Keratinocyte (primary cell): ENCODE measurements at regions not wholly inside any gene's neighbourhood (a gene's known extent, or its start where the extent isn't known, plus 50 kb on each side); places are given as distances from the start of the nearest gene placed in this dataset.
"Not testable (repeated sequence)": the region's sequence is repeated elsewhere in the genome, so short reads cannot be mapped to it uniquely, and the experiment has no call there.

Source experiments
- DNase-seq: peaks from one replicate; pipeline ENCODE4 v3.0.0-alpha.2; 2011; ENCODE audit warnings: low read depth, missing footprints, low spot score
- FAIRE-seq: peaks from 2 replicates; lab custom pipeline; 2011; peaks lifted over from hg19 to GRCh38; lab: Jason Lieb, UNC
- H2AFZ ChIP-seq: 2 replicates; pipeline ENCODE4 v1.6.0; 2012; ENCODE audit warnings: low read length, control low read depth, inconsistent platforms; ENCODE audit not compliant: control insufficient read depth
- H3K27ac ChIP-seq: 2 replicates; pipeline ENCODE4 v1.5.1; 2011; ENCODE audit warnings: low read length; ENCODE audit not compliant: control insufficient read depth, insufficient read depth
- H3K27me3 ChIP-seq: 3 replicates; pipeline ENCODE4 v1.6.0; 2011; ENCODE audit warnings: low read length; ENCODE audit not compliant: control insufficient read depth, insufficient read depth; ENCODE audit errors: extremely low read depth
- H3K36me3 ChIP-seq, 2 experiments: 2 replicates in 1 of 2; 3 replicates in 1 of 2; pipeline ENCODE4 v1.5.1; 2011; ENCODE audit warnings: low read length in 2 of 2, mild to moderate bottlenecking in 1 of 2; ENCODE audit not compliant: control insufficient read depth in 2 of 2, insufficient read depth in 2 of 2; ENCODE audit errors: extremely low read depth in 1 of 2
- H3K4me1 ChIP-seq: 3 replicates; pipeline ENCODE4 v1.5.1; 2011; ENCODE audit warnings: low read length; ENCODE audit not compliant: control insufficient read depth, insufficient read depth; ENCODE audit errors: extremely low read depth
- H3K4me2 ChIP-seq: 3 replicates; pipeline ENCODE4 v1.6.0; 2011; ENCODE audit warnings: low read depth, low read length; ENCODE audit not compliant: control insufficient read depth, insufficient read depth; ENCODE audit errors: extremely low read depth
- H3K4me3 ChIP-seq, 3 experiments: fragments of 200-600 bp in 1 of 3; sonication (generic) in 1 of 3; 2 replicates in 2 of 3; 3 replicates in 1 of 3; pipeline ENCODE4 v1.5.1; 2011 to 2016; ENCODE audit warnings: low read length in 3 of 3, mild to moderate bottlenecking in 3 of 3, control low read depth in 2 of 3, inconsistent platforms in 1 of 3, low read depth in 1 of 3, mixed read lengths in 1 of 3, mixed run types in 1 of 3, moderate library complexity in 1 of 3; ENCODE audit not compliant: control insufficient read depth in 2 of 3, insufficient read depth in 2 of 3; ENCODE audit errors: extremely low read depth in 1 of 3
- H3K79me2 ChIP-seq: 2 replicates; pipeline ENCODE4 v1.6.0; 2012; ENCODE audit warnings: low read length; ENCODE audit not compliant: control insufficient read depth, insufficient read depth
- H3K9ac ChIP-seq: 3 replicates; pipeline ENCODE4 v1.6.0; 2011; ENCODE audit warnings: low read length; ENCODE audit not compliant: control insufficient read depth, insufficient read depth; ENCODE audit errors: extremely low read depth
- H3K9me1 ChIP-seq: 3 replicates; pipeline ENCODE4 v1.6.0; 2011; ENCODE audit warnings: low read length; ENCODE audit not compliant: control insufficient read depth, insufficient read depth; ENCODE audit errors: extremely low read depth
- H3K9me3 ChIP-seq: 2 replicates; pipeline ENCODE4 v1.5.1; 2012; ENCODE audit warnings: low read depth, low read length; ENCODE audit not compliant: control insufficient read depth
- H4K20me1 ChIP-seq: 3 replicates; pipeline ENCODE4 v1.6.0; 2011; ENCODE audit warnings: low read length; ENCODE audit not compliant: control insufficient read depth, insufficient read depth; ENCODE audit errors: extremely low read depth
- dilution Hi-C: fragments of 300-500 bp; cut with MboI; formaldehyde crosslinking; loops from one replicate; pipeline ENCODE4 v1.7.0; 2020; ENCODE audit warnings: low sequenced_read_pairs; ENCODE audit not compliant: extremely low pct_ligation_motif_present

DNA sequence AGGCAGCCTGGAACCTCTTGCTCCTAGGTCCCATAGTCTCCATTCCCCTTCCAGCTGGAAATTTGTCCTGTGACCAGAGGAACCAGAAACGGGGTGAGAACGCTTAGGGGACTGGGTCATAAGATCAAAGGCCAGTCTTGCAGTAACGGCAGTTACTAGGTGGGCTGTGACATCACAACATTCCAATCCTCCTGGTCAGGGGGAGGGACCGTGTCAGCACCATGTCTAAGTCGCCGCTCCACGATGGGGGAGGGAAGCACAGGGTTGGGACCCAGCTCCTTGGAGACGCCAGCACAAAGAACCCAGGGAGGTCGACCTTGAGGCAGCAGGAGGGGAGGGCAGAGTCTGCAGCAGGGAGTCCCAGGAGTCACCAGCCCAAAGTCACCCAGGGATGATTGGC is 158.3 kb downstream of the GOLGA6L22 start:
- dilution Hi-C loops, H3K36me3 ChIP-seq: not testable (repeated sequence)

DNA sequence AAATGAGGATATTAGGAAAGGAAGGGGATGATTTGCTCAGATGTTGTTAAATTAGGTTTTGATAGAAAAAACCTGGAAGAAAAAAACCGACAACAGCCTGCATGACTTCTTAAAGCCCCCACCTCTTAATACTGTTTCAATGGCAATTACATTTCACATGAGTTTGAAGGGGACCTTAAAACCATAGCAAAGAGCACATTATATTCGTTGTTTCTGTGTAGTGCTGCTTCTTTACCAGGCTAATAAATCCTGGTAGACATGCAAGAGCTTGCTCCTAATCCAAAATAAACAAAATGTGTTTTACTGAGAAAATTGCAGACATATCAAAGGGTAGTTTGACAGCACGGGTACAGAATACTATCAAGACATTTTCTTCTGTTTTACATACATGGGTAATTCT is 154.7 kb upstream of the NIPA1 start:
- H3K4me2 ChIP-seq, H3K27me3 ChIP-seq, FAIRE-seq, H3K27ac ChIP-seq, H4K20me1 ChIP-seq, DNase-seq, H3K4me3 ChIP-seq, H3K9me1 ChIP-seq, H3K9ac ChIP-seq, H3K36me3 ChIP-seq, dilution Hi-C loops, H3K9me3 ChIP-seq, H3K4me1 ChIP-seq, H3K79me2 ChIP-seq, H2AFZ ChIP-seq: not testable (repeated sequence)

More for the DNA sequence above, 158.3 kb downstream of the GOLGA6L22 start:
- not testable (repeated sequence) for DNase-seq, H3K27ac ChIP-seq, H3K9me3 ChIP-seq, H3K79me2 ChIP-seq, H3K9me1 ChIP-seq, H2AFZ ChIP-seq, H3K9ac ChIP-seq, H3K4me3 ChIP-seq, FAIRE-seq, H3K4me1 ChIP-seq, H3K27me3 ChIP-seq, H3K4me2 ChIP-seq, H4K20me1 ChIP-seq

DNA sequence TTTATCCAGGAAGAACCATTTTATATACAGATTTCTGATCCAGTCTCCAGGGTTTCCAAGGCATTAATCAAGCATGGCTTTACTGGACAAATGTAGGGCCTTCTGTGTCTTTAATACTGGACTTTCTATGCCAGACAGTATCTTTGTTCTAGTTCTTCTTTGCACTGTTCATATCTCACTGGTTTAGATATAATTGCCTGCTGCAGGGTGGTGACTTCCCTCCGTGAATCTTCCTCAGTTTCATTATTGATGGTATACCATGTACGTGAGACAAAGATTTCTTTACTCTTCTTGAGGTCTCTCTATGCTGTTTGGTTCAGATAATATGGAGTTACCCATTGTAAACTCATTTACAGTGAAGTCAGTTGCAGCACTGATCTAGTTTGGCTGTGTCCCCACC is 146.5 kb upstream of the NIPA1 start:
- H3K27ac ChIP-seq, DNase-seq, H3K4me3 ChIP-seq, dilution Hi-C loops, H3K9me3 ChIP-seq, H2AFZ ChIP-seq, H3K4me2 ChIP-seq, H3K79me2 ChIP-seq, H3K36me3 ChIP-seq, H3K27me3 ChIP-seq, H3K4me1 ChIP-seq, FAIRE-seq, H4K20me1 ChIP-seq, H3K9me1 ChIP-seq, H3K9ac ChIP-seq: not testable (repeated sequence)

DNA sequence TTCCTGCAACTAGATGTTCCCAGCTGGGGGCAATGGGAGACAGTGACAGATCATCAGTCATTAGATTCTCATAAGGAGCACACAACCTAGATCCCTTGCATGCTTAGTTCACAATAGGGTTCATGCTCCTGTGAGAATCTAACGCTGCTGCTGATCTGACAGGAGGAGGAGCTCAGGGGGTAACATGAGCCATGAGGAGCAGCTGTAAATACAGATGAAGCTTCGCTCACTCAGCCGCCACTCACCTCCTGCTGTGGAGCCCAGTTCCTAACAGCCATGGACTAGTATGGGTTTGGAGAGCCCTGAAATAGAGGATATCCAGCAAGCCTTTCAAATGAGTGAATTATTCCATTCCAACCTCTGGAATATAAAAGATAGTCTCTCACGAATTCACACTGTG is 137.0 kb upstream of the NIPA1 start:
- H3K79me2 ChIP-seq, H3K36me3 ChIP-seq, H3K27me3 ChIP-seq, H4K20me1 ChIP-seq, H3K9me3 ChIP-seq, H2AFZ ChIP-seq, H3K4me2 ChIP-seq, dilution Hi-C loops, H3K4me1 ChIP-seq, DNase-seq, FAIRE-seq, H3K27ac ChIP-seq, H3K4me3 ChIP-seq, H3K9me1 ChIP-seq, H3K9ac ChIP-seq: not testable (repeated sequence)

DNA sequence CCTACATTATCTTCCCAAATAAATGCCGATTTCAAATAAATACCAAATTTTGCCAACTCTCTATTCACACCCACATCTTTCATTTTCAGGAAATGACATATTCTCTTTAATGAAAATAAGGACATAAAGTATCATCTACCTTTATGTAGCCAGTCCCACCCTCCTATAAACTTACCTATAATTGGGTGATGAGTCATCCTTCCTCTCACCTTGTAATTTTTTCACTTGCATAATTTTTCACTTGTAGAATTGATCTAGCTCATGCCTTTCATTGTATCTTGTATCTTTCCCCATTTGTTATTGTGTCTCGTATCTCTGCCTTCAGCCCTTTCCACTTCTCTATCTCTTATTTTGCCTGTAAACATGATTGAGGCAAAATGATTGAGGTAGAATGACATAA is 135.3 kb upstream of the NIPA1 start:
- H3K4me3 ChIP-seq, dilution Hi-C loops, FAIRE-seq: not testable (repeated sequence)

More for the DNA sequence above, 135.3 kb upstream of the NIPA1 start:
- not testable (repeated sequence) for H4K20me1 ChIP-seq, H3K27ac ChIP-seq, H3K9me1 ChIP-seq, H3K4me1 ChIP-seq, H2AFZ ChIP-seq, H3K9ac ChIP-seq, H3K4me2 ChIP-seq, H3K36me3 ChIP-seq, H3K79me2 ChIP-seq, H3K27me3 ChIP-seq, H3K9me3 ChIP-seq, DNase-seq
